ENCODE measurements at regions not wholly inside any gene's neighbourhood (a gene's known extent, or its start where the extent isn't known, plus 50 kb on each side); places are given as distances from the start of the nearest gene placed in this dataset.

DNA sequence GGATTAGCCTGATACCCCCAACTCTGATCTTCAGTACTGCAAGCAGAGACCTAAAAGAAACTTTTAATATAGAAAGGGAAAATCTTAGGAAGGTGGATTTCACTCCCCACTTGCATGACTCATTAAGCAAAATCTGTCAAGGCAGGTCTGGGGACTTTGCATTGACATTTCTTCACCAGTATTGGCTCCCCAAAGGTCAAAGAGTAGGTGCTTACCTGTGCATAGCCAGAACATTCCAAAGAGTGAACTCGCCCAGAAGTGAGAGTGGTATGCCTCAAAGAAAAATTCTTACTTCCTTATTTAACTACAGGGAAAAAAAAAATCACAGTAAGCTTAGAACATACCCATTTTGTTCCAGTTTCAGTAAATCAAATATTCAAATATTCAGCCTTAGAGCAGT lies 140.9 kb upstream of the TP63 start:
- ChIA-PET CTCF (no interaction called here), POLR2A (no interaction called here)
- TF ChIP-seq, protein P1, sequence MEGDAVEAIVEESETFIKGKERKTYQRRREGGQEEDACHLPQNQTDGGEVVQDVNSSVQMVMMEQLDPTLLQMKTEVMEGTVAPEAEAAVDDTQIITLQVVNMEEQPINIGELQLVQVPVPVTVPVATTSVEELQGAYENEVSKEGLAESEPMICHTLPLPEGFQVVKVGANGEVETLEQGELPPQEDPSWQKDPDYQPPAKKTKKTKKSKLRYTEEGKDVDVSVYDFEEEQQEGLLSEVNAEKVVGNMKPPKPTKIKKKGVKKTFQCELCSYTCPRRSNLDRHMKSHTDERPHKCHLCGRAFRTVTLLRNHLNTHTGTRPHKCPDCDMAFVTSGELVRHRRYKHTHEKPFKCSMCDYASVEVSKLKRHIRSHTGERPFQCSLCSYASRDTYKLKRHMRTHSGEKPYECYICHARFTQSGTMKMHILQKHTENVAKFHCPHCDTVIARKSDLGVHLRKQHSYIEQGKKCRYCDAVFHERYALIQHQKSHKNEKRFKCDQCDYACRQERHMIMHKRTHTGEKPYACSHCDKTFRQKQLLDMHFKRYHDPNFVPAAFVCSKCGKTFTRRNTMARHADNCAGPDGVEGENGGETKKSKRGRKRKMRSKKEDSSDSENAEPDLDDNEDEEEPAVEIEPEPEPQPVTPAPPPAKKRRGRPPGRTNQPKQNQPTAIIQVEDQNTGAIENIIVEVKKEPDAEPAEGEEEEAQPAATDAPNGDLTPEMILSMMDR (IDR thresholded peaks at IDR 0.05; ENCODE audit: insufficient read depth, low read length, missing control alignments) = no peak
- no peak overlapping the region for H3K4me3 ChIP-seq (ENCODE audit: low read depth, low read length)
- no peak for DNase-seq (ENCODE audit: low read depth, low spot score)

DNA sequence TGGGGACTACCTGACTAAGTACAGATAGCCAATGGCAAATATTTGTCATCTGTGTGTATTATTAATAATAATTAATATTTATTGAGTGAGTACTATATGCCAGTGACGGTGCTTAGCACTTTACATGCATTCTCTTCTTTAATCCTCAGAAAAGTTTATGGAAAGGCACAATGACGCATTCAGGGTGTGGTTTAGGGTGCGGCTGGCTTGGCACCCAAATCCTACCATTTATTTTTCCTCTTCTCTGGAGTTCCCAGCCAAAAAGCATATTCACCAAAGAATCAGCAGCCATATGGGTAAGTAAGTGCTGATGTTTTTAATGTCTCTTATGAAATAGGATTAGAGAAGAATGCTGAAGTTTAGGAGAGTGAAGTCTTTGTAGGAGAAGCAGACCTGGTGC lies 140.4 kb upstream of the TP63 start:
- H3K4me3 ChIP-seq (ENCODE audit: low read depth, low read length) = no peak overlapping the region
- TF ChIP-seq, protein P1 (IDR thresholded peaks at IDR 0.05; ENCODE audit: insufficient read depth, low read length, missing control alignments) = no peak
- ChIA-PET POLR2A (no interaction called here), CTCF (no interaction called here)
- DNase-seq (ENCODE audit: low read depth, low spot score) = no peak

DNA sequence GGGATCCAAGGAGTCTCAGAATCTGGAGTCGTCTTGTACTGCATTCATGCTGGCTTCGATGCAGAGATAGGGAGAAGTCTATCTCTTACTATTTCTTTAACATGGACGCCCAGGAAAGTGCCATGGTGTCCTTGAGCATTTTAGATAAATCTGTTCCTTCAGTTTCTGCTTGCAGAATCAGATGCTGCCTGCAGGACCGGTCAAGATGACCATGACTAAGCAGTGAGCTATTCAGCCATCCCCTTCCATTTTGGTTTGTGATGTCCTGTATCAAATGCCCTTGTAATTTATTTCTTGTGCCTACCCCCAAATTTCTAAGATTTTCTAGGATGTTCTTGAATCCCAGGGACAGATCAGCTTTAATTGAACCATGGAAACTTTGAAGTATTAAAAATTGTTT lies 139.4 kb upstream of the TP63 start:
- no peak overlapping the region for H3K4me3 ChIP-seq (ENCODE audit: low read depth, low read length)
- ChIA-PET CTCF (interaction anchor here (0.7 kb wide), 1 partner anchor 13 kb away, joined by 3 read pairs; no protein-coding TSS in a partner anchor), POLR2A (no interaction called here)
- DNase-seq (ENCODE audit: low read depth, low spot score) = no peak
- TF ChIP-seq, protein P1 (IDR thresholded peaks at IDR 0.05; ENCODE audit: insufficient read depth, low read length, missing control alignments) = no peak

DNA sequence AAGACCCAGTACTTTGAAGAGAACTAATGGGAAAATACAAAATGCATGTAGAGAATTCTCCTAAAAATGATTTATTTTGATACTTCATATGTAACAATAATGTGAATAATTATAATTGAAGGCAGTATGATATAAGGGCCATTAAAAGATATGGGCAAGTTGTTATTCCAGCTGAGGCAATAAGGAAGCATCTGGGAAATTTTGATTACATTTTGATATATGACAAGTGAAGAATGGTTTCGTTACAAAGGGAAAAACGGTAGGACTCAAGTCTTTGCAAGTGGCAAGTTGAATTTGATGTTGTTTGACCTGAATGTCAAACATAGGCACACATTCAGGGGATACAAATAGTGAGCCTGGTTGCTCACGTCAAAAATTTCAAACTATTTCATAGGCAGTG lies 137.9 kb upstream of the TP63 start:
- CTCF ChIA-PET = no interaction called here

DNA sequence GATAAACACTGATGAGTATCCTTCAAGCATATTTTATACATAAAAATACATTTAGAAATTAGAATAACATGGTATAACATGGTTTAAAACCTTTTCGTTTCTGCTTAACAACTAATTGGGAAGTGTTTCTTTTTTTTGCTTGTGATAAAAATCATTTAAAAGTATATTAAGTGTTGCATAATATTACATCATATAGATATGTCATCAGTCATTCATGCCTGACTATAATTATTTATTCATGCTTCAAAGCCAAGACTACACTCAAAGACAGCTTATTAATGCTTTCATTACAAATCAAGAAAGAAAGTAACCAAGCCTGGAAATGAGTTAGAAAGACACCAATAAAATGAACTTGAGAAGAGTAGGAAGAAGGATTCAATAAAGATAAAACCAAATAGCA lies 136.6 kb upstream of the TP63 start:
- POLR2A ChIA-PET = no interaction called here
- H3K4me3 ChIP-seq (ENCODE audit: low read depth, low read length) = no peak overlapping the region
- TF ChIP-seq, protein P1 (IDR thresholded peaks at IDR 0.05; ENCODE audit: insufficient read depth, low read length, missing control alignments) = no peak
- no peak for DNase-seq (ENCODE audit: low read depth, low spot score)
- CTCF ChIA-PET = no interaction called here

More for the DNA sequence above, 137.9 kb upstream of the TP63 start:
- H3K4me3 ChIP-seq (ENCODE audit: low read depth, low read length) = no peak overlapping the region
- DNase-seq (ENCODE audit: low read depth, low spot score) = no peak
- POLR2A ChIA-PET = no interaction called here
- TF ChIP-seq, protein P1 (IDR thresholded peaks at IDR 0.05; ENCODE audit: insufficient read depth, low read length, missing control alignments) = no peak

DNA sequence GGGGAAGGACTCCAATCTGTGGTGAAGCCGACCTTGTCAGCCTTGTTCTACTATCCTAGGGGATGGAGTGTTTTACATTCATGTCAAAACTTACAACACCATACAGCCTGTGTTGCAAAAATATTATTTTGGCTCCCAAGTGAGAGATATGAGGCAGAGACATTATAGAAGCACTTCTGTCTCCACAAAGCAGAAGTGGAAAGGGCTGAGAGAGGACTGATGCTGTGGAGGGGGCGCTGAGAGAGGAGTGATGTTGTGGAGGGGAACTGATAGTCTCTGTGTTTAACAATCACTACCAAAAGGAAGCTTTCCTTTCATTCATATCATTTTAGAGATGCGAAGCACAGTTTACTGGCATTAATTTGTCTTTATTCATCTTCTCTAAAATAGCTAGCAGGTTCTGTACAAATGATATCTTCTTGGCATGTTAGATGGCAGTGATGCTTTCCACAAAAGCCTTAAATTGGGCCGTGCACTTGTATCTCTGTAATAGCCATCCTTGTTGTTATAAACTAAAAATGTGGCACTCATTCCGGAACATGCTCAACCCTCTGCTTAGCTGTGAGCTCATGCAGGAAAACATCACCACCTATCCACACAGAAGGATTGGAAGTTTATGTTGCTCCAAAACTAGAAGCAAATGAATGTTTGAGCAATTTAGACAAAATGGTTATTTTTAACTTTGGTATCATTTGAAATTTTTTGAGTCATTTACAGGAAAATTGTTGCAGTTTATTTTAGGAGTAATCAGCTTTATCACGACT lies 134.6 kb upstream of the TP63 start:
- ChIA-PET CTCF (no interaction called here), POLR2A (no interaction called here)
- TF ChIP-seq, protein P1 (IDR thresholded peaks at IDR 0.05; ENCODE audit: insufficient read depth, low read length, missing control alignments) = no peak

More for the DNA sequence above, 134.6 kb upstream of the TP63 start:
- DNase-seq (ENCODE audit: low read depth, low spot score) = no peak
- H3K4me3 ChIP-seq (ENCODE audit: low read depth, low read length) = no peak overlapping the region
